Upper lobe of left lung (tissue), 4 donors: ENCODE measurements at regions not wholly inside any gene's neighbourhood (a gene's known extent, or its start where the extent isn't known, plus 50 kb on each side); places are given as distances from the start of the nearest gene placed in this dataset.

ENCODE experiments used
- POLR2A ChIP-seq, 4 donors: fragments of 450-650 bp; IDR thresholded peaks; one replicate each; pipeline ENCODE4 v1.5.1; 2016 to 2017; ENCODE audit warnings: antibody characterized with exemption in 4 of 4, mild to moderate bottlenecking in 2 of 4
- POLR2AphosphoS5 ChIP-seq, 2 donors: sonication (generic); formaldehyde crosslinking; IDR thresholded peaks; one replicate each; pipeline ENCODE4 v1.5.1; 2017; ENCODE audit warnings: antibody characterized with exemption in 2 of 2

GRCh38 chr14:31935391-31935790 lies 141.7 kb upstream of the ARHGAP5 start:
- TF ChIP-seq POLR2A (IDR thresholded peaks at IDR 0.05) (no peak), POLR2AphosphoS5 (IDR thresholded peaks at IDR 0.05) (no peak)
